Osteoblast (primary cell): ENCODE measurements at regions not wholly inside any gene's neighbourhood (a gene's known extent, or its start where the extent isn't known, plus 50 kb on each side); places are given as distances from the start of the nearest gene placed in this dataset.

Source experiments
- DNase-seq: peaks from one replicate; pipeline ENCODE4 v3.0.0; 2011; ENCODE audit warnings: low spot score, mixed read lengths; ENCODE audit not compliant: insufficient read length; ENCODE audit errors: missing footprints
- H2AFZ ChIP-seq: 2 replicates; pipeline ENCODE4 v1.6.0; 2011; ENCODE audit warnings: mild to moderate bottlenecking, low read length
- H3K27ac ChIP-seq: 2 replicates; pipeline ENCODE4 v1.5.1; 2011; ENCODE audit warnings: mild to moderate bottlenecking, low read depth, low read length, moderate library complexity
- H3K27me3 ChIP-seq: 2 replicates; pipeline ENCODE4 v1.6.0; 2012; ENCODE audit warnings: mild to moderate bottlenecking, control low read depth, inconsistent platforms, low read length, moderate library complexity; ENCODE audit not compliant: insufficient read depth
- H3K36me3 ChIP-seq: 2 replicates; pipeline ENCODE4 v1.5.1; 2011; ENCODE audit warnings: mild to moderate bottlenecking, low read length, control low read depth, moderate library complexity; ENCODE audit not compliant: insufficient read depth
- H3K4me1 ChIP-seq: 2 replicates; pipeline ENCODE4 v1.5.1; 2011; ENCODE audit warnings: mild to moderate bottlenecking, low read length, control low read depth, moderate library complexity; ENCODE audit not compliant: insufficient read depth
- H3K4me2 ChIP-seq: 2 replicates; pipeline ENCODE4 v1.6.0; 2011; ENCODE audit warnings: mild to moderate bottlenecking, low read length; ENCODE audit not compliant: insufficient read depth
- H3K4me3 ChIP-seq: fragments of 200-600 bp; sonication (generic); 3 replicates; pipeline ENCODE4 v1.5.1; 2012; ENCODE audit warnings: mild to moderate bottlenecking, low read length, inconsistent platforms; ENCODE audit not compliant: insufficient read depth
- H3K79me2 ChIP-seq: 2 replicates; pipeline ENCODE4 v1.6.0; 2012; ENCODE audit warnings: mild to moderate bottlenecking, low read length, control low read depth, inconsistent platforms; ENCODE audit not compliant: insufficient read depth
- H3K9me3 ChIP-seq: 2 replicates; pipeline ENCODE4 v1.5.1; 2011; ENCODE audit warnings: low read depth, low read length, control low read depth
- H4K20me1 ChIP-seq: 2 replicates; pipeline ENCODE4 v1.6.0; 2012; ENCODE audit warnings: mild to moderate bottlenecking, low read length, control low read depth; ENCODE audit not compliant: insufficient read depth
- CTCF ChIP-seq: IDR thresholded peaks from 2 replicates; pipeline ENCODE4 v1.5.1; 2011; ENCODE audit warnings: mild to moderate bottlenecking, low read depth, low read length, moderate library complexity; ENCODE audit errors: extremely low read depth

- no peaks in the 10 kb centered on the region for H3K27me3 ChIP-seq
- no peaks in the 10 kb centered on the region for H3K36me3 ChIP-seq
- no peak for DNase-seq
- H3K4me1 ChIP-seq, result no peaks in the 10 kb centered on the region
- no peak overlapping the region for H3K4me3 ChIP-seq
- H4K20me1 ChIP-seq, result no peaks in the 10 kb centered on the region
- TF ChIP-seq CTCF, result no peak
- H3K79me2 ChIP-seq, result no peaks in the 10 kb centered on the region
- no peak overlapping the region for H3K27ac ChIP-seq
- H2AFZ ChIP-seq, result no peak overlapping the region
- H3K4me2 ChIP-seq, result no peak overlapping the region
- H3K9me3 ChIP-seq, result no peaks in the 10 kb centered on the region
Measured at GRCh38 chr9:86508208-86508903, 154.1 kb upstream of the TUT7 start.

- Histone ChIP-seq H2AFZ (no peak overlapping the region), H3K9me3 (no peaks in the 10 kb centered on the region), H3K79me2 (no peaks in the 10 kb centered on the region), H3K27ac (no peak overlapping the region), H3K4me3 (no peak overlapping the region), H3K4me2 (no peak overlapping the region), H3K27me3 (no peaks in the 10 kb centered on the region), H3K36me3 (no peaks in the 10 kb centered on the region), H4K20me1 (no peaks in the 10 kb centered on the region), H3K4me1 (no peaks in the 10 kb centered on the region)
- DNase-seq, result no peak
- no peak for TF ChIP-seq CTCF
Measured at GRCh38 chr9:86507212-86507630, 153.0 kb upstream of the TUT7 start.

- Histone ChIP-seq H3K4me3 (no peak overlapping the region), H3K27ac (no peak overlapping the region), H3K4me2 (no peak overlapping the region), H3K36me3 (no peaks in the 10 kb centered on the region), H2AFZ (no peak overlapping the region), H4K20me1 (no peaks in the 10 kb centered on the region), H3K79me2 (no peaks in the 10 kb centered on the region), H3K4me1 (peaks cover 16% of the 10 kb centered on the region), H3K9me3 (no peaks in the 10 kb centered on the region), H3K27me3 (no peaks in the 10 kb centered on the region)
- DNase-seq, result no peak
- no peak for TF ChIP-seq CTCF
Measured at GRCh38 chr9:86503942-86504341, 149.7 kb upstream of the TUT7 start.

DNA sequence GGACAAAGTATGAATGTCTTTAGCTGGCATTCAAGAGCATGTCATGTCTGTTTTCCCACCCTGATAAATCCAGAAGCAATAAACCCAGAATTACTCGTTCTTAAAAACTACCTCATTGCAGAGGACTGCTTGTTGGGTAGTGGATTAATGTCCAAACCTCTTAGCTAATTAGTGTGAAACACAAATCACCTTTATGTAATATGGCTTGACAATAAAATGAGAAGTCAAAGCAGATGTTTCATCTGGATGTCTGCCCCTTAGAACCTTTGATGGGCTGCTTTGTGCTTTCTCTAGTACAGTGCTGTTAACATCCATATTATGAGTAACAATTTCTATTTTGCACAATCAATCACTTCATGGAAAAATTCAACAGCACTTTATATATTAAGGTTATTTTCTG lies 149.1 kb upstream of the TUT7 start:
- H3K27ac ChIP-seq, result no peak overlapping the region
- no peak for TF ChIP-seq CTCF
- DNase-seq, result no peak
- no peak overlapping the region for H2AFZ ChIP-seq
- H3K9me3 ChIP-seq, result no peaks in the 10 kb centered on the region
- no peaks in the 10 kb centered on the region for H3K27me3 ChIP-seq
- no peaks in the 10 kb centered on the region for H3K36me3 ChIP-seq
- no peak overlapping the region for H3K4me2 ChIP-seq
- no peaks in the 10 kb centered on the region for H3K79me2 ChIP-seq
- H4K20me1 ChIP-seq, result no peaks in the 10 kb centered on the region
- H3K4me3 ChIP-seq, result no peak overlapping the region
- H3K4me1 ChIP-seq, result peaks cover 16% of the 10 kb centered on the region
